A204.1 (cell line): ENCODE measurements at regions not wholly inside any gene's neighbourhood (a gene's known extent, or its start where the extent isn't known, plus 50 kb on each side); places are given as distances from the start of the nearest gene placed in this dataset.
"Not testable (repeated sequence)": the region's sequence is repeated elsewhere in the genome, so short reads cannot be mapped to it uniquely, and the experiment has no call there.

Source experiments
- FAIRE-seq: peaks from 2 replicates; lab custom pipeline; 2012; peaks lifted over from hg19 to GRCh38; lab: Jason Lieb, UNC

GRCh38 chr10:3892440-3893425 lies 107.7 kb upstream of the KLF6 start:
- no peak for FAIRE-seq

GRCh38 chr10:3891396-3891795 lies 106.4 kb upstream of the KLF6 start:
- no peak for FAIRE-seq

- FAIRE-seq, result no peak
Observed at GRCh38 chr10:3890602-3891352, 105.8 kb upstream of the KLF6 start.

- no peak for FAIRE-seq
Observed at GRCh38 chr10:3889961-3890522, 105.0 kb upstream of the KLF6 start.

- FAIRE-seq, result no peak
Observed at GRCh38 chr10:3887885-3888476, 103.0 kb upstream of the KLF6 start.

- FAIRE-seq, result no peak
Observed at GRCh38 chr10:3887404-3887803, 102.4 kb upstream of the KLF6 start.

GRCh38 chr10:3886641-3887251 lies 101.7 kb upstream of the KLF6 start:
- FAIRE-seq, result no peak

GRCh38 chr10:3886191-3886590 lies 101.2 kb upstream of the KLF6 start:
- FAIRE-seq, result no peak

- no peak for FAIRE-seq
Observed at GRCh38 chr10:3882855-3883254, 97.8 kb upstream of the KLF6 start.

GRCh38 chr10:3881622-3882021 lies 96.6 kb upstream of the KLF6 start:
- no peak for FAIRE-seq

- FAIRE-seq, result no peak
Observed at GRCh38 chr10:3879073-3879472, 94.1 kb upstream of the KLF6 start.

GRCh38 chr10:3877211-3878000 lies 92.4 kb upstream of the KLF6 start:
- no peak for FAIRE-seq

GRCh38 chr10:3876350-3876962 lies 91.4 kb upstream of the KLF6 start:
- no peak for FAIRE-seq

GRCh38 chr10:3875842-3876235 lies 90.8 kb upstream of the KLF6 start:
- FAIRE-seq, result no peak

GRCh38 chr10:3874990-3875841 lies 90.2 kb upstream of the KLF6 start:
- no peak for FAIRE-seq

- FAIRE-seq, result not testable (repeated sequence)
Observed at GRCh38 chr10:3874610-3874989, 89.6 kb upstream of the KLF6 start.

GRCh38 chr10:3873728-3874461 lies 88.9 kb upstream of the KLF6 start:
- FAIRE-seq, result no peak

GRCh38 chr10:3872712-3873329 lies 87.8 kb upstream of the KLF6 start:
- no peak for FAIRE-seq
